ENCODE measurements at regions not wholly inside any gene's neighbourhood (a gene's known extent, or its start where the extent isn't known, plus 50 kb on each side); places are given as distances from the start of the nearest gene placed in this dataset.

GRCh38 chr13:44229371-44230030 is 144.1 kb upstream of the SERP2 start:
- no peak overlapping the region for H3K14ac ChIP-seq (ENCODE audit: insufficient read depth, low read length)
- H3K9me3 Mint-ChIP-seq: no peaks in the 10 kb centered on the region
- H3K4me1 Mint-ChIP-seq: peaks cover 13% of the 10 kb centered on the region in 2 experiments
- H2BK120ac ChIP-seq (ENCODE audit: low read depth, low read length, poor library complexity, severe bottlenecking): no peak overlapping the region
- no peak overlapping the region for H2BK20ac ChIP-seq (ENCODE audit: low read depth, low read length, poor library complexity, severe bottlenecking)
- no peak overlapping the region for H3K4ac ChIP-seq (ENCODE audit: low read depth, low read length)
- no CpG with 5 or more reads among the region's 11 CpGs for WGBS (ENCODE audit: extremely low coverage, insufficient read length, low lambda C conversion rate)
- no peak overlapping the region for H3K27ac Mint-ChIP-seq
- H3K56ac ChIP-seq (ENCODE audit: insufficient read length, low read depth, low read length): no peak overlapping the region
- no peak overlapping the region for H2AFZ ChIP-seq (ENCODE audit: low read length)
- H3K27ac ChIP-seq (ENCODE audit: insufficient read length, low read depth, low read length): no peak overlapping the region
- no peak overlapping the region for H4K91ac ChIP-seq (ENCODE audit: insufficient read length, low read depth, low read length)
- peaks cover 2% of the 10 kb centered on the region; the same call in 1 of the 2 replicates for H3K79me2 ChIP-seq (ENCODE audit: insufficient read depth, low read length)
- no peak overlapping the region for H3K4me3 Mint-ChIP-seq
- H3K23me2 ChIP-seq (ENCODE audit: insufficient read length, low read depth, low read length, poor library complexity, severe bottlenecking): peaks cover 4% of the 10 kb centered on the region
- no peak for TF ChIP-seq CTCF (conservative IDR thresholded peaks at IDR 0.05)
- H3K23ac ChIP-seq (ENCODE audit: insufficient read length, low read depth, low read length): no peak overlapping the region
- no peak overlapping the region for H2AK5ac ChIP-seq (ENCODE audit: insufficient read length, low read length)
- no peak for DNase-seq
- no peaks in the 10 kb centered on the region for H3K27me3 ChIP-seq (ENCODE audit: insufficient read depth, low read length)
- no peak overlapping the region for H4K5ac ChIP-seq (ENCODE audit: insufficient read length, low read depth, low read length)
- no peak overlapping the region for H3T11ph ChIP-seq (ENCODE audit: low read length)
- peaks cover 6% of the 10 kb centered on the region for H3K4me1 ChIP-seq (ENCODE audit: insufficient read depth, low read length)
- H3K79me1 ChIP-seq (ENCODE audit: insufficient read depth, low read depth, low read length, poor library complexity, severe bottlenecking): no peaks in the 10 kb centered on the region
- no peak overlapping the region for H3K4me2 ChIP-seq (ENCODE audit: insufficient read depth, insufficient read length, low read length)
- no peak overlapping the region for H2BK5ac ChIP-seq (ENCODE audit: insufficient read length, low read length)
- H2BK12ac ChIP-seq (ENCODE audit: insufficient read length, low read depth, low read length): no peak overlapping the region
- H3K9ac ChIP-seq (ENCODE audit: extremely low read depth, insufficient read length, low read length): no peak overlapping the region
- H4K20me1 ChIP-seq (ENCODE audit: control insufficient read depth, insufficient read depth, insufficient read length): no peaks in the 10 kb centered on the region
- peaks cover 0 to 4% (median 0%) of the 10 kb centered on the region in 3 experiments; a peak in 1 of 7 replicates for H3K36me3 Mint-ChIP-seq (ENCODE audit: insufficient read depth in 1 of 3, low read depth in 3 of 3)
- no peak overlapping the region for H3K18ac ChIP-seq (ENCODE audit: insufficient read length, low read depth, low read length)
- H3K27me3 Mint-ChIP-seq (ENCODE audit: low read depth): no peaks in the 10 kb centered on the region; the same call in 1 of the 2 replicates
- H2BK15ac ChIP-seq (ENCODE audit: low read depth, low read length): no peak overlapping the region
- H3K9me3 ChIP-seq (ENCODE audit: control insufficient read depth, low read depth, low read length): no peaks in the 10 kb centered on the region
- H4K8ac ChIP-seq (replicated peaks; ENCODE audit: insufficient read length, low read depth, low read length): no peak overlapping the region

Data from H9 (cell line).